NT2/D1 (cell line): ENCODE measurements at regions not wholly inside any gene's neighbourhood (a gene's known extent, or its start where the extent isn't known, plus 50 kb on each side); places are given as distances from the start of the nearest gene placed in this dataset.

Source experiments
- DNase-seq: peaks from one replicate; pipeline ENCODE4 v3.0.0-alpha.2; 2011; ENCODE audit warnings: low read depth, low spot score
- H3K27me3 ChIP-seq: 2 replicates; pipeline ENCODE4 v1.6.0; 2011; ENCODE audit warnings: mild to moderate bottlenecking; ENCODE audit not compliant: insufficient read length, insufficient read depth
- H3K36me3 ChIP-seq: 2 replicates; pipeline ENCODE4 v1.6.1; 2011; ENCODE audit warnings: mild to moderate bottlenecking, low read length, mixed read lengths; ENCODE audit not compliant: insufficient read depth, insufficient read length
- H3K4me1 ChIP-seq: 2 replicates; pipeline ENCODE4 v1.5.1; 2011; ENCODE audit not compliant: insufficient read depth, insufficient read length
- H3K4me3 ChIP-seq: 2 replicates; pipeline ENCODE4 v1.5.1; 2011; ENCODE audit warnings: low read depth; ENCODE audit not compliant: insufficient read length
- H3K9ac ChIP-seq: 2 replicates; pipeline ENCODE4 v1.6.0; 2011; ENCODE audit warnings: low read depth; ENCODE audit not compliant: insufficient read length
- H3K9me3 ChIP-seq: 2 replicates; pipeline ENCODE4 v1.5.1; 2011; ENCODE audit warnings: mild to moderate bottlenecking, low read length; ENCODE audit not compliant: insufficient read depth
- SUZ12 ChIP-seq: IDR thresholded peaks from 2 replicates; pipeline ENCODE4 v1.6.1; 2011; ENCODE audit not compliant: insufficient read length, insufficient read depth; ENCODE audit errors: extremely low read depth
- YY1 ChIP-seq: IDR thresholded peaks from 2 replicates; pipeline ENCODE4 v1.6.1; 2011; ENCODE audit not compliant: insufficient read length, insufficient read depth
- ZNF274 ChIP-seq: IDR thresholded peaks from 2 replicates; pipeline ENCODE4 v1.6.1; 2011; ENCODE audit warnings: mild to moderate bottlenecking, low read depth, low read length

- H3K27me3 ChIP-seq = no peaks in the 10 kb centered on the region
- DNase-seq = no peak
- no peak for TF ChIP-seq SUZ12
- TF ChIP-seq ZNF274 = no peak
- TF ChIP-seq YY1 = no peak
These were observed 518.9 kb upstream of the VRK2 start for GRCh38 chr2:57527685-57528084.

DNA sequence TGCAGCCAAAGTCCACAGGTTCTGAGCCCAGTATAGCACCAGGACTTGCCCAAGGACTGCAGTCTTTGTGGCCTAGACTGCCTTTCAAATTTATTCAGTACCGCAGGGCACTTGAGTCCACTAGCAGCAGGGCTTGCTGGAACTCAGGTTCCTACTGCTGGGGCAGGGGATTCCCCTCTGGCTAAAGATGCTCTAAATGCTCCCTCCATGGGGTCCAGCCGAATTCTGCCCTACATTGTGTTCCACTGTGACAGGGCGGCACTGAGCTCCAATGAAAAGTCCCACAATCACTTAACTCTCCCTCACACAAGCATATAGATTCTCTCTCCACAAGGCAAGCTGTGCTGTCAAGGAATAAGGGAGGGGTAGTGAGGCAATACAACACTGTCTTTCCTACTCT, 518.1 kb upstream of the VRK2 start:
- H3K36me3 ChIP-seq = no peaks in the 10 kb centered on the region
- TF ChIP-seq YY1 (no peak), ZNF274 (no peak), SUZ12 (no peak)
- H3K9ac ChIP-seq = no peak overlapping the region
- DNase-seq = no peak
- no peak overlapping the region for H3K4me3 ChIP-seq
- H3K27me3 ChIP-seq = no peaks in the 10 kb centered on the region
- H3K9me3 ChIP-seq = no peaks in the 10 kb centered on the region
- no peaks in the 10 kb centered on the region for H3K4me1 ChIP-seq

More at GRCh38 chr2:57527685-57528084, 518.9 kb upstream of the VRK2 start:
- Histone ChIP-seq H3K36me3 (no peaks in the 10 kb centered on the region), H3K4me1 (no peaks in the 10 kb centered on the region), H3K9me3 (no peaks in the 10 kb centered on the region), H3K9ac (no peak overlapping the region), H3K4me3 (no peak overlapping the region)

- H3K36me3 ChIP-seq = no peaks in the 10 kb centered on the region
- DNase-seq = no peak
- no peak for TF ChIP-seq SUZ12
- TF ChIP-seq YY1 = no peak
- no peak for TF ChIP-seq ZNF274
- H3K4me3 ChIP-seq = no peak overlapping the region
- H3K27me3 ChIP-seq = no peaks in the 10 kb centered on the region
- no peaks in the 10 kb centered on the region for H3K4me1 ChIP-seq
- no peak overlapping the region for H3K9ac ChIP-seq
- H3K9me3 ChIP-seq = no peaks in the 10 kb centered on the region
These were observed 512.2 kb upstream of the VRK2 start for GRCh38 chr2:57534358-57534757.

DNA sequence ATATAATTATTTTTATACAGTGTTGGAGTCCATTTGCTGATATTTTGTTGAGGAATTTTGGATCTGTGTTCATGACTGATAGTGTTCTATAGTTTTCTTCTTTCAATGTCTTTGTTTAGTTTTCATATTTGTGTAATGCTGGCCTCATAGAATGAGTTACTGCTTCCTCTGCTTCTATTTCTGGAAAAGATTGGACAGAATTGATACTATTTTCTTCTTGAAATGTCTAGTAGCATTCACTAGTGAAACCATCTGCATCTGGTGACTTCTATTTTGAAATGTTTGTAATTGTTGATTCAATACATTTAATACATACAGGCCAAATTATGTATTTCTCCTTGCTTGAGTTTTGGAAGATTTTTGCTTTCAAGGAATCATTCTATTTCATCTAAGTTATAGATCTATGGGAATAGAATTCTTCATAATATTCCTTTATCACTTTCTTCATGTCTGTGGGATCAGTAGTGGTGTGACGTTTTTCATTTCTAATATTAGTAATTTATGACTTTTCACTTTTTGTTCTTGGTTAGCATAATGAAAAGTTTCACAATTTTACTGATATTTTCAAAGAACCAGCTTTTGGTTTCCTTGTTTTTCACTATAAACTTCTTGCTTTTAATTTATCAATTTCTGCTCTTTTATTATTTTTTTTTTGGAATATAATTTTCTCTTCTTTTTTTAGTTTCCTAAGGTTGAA, 509.9 kb upstream of the VRK2 start:
- no peak for DNase-seq
- no peak overlapping the region for H3K9ac ChIP-seq
- no peaks in the 10 kb centered on the region for H3K27me3 ChIP-seq
- H3K9me3 ChIP-seq = no peaks in the 10 kb centered on the region
- no peak overlapping the region for H3K4me3 ChIP-seq
- no peaks in the 10 kb centered on the region for H3K36me3 ChIP-seq
- H3K4me1 ChIP-seq = no peaks in the 10 kb centered on the region
- no peak for TF ChIP-seq SUZ12
- TF ChIP-seq ZNF274 = no peak
- no peak for TF ChIP-seq YY1

GRCh38 chr2:57539761-57540160, 506.8 kb upstream of the VRK2 start:
- Histone ChIP-seq H3K9ac (no peak overlapping the region), H3K36me3 (no peaks in the 10 kb centered on the region), H3K27me3 (no peaks in the 10 kb centered on the region), H3K9me3 (no peaks in the 10 kb centered on the region), H3K4me1 (no peaks in the 10 kb centered on the region), H3K4me3 (no peak overlapping the region)
- DNase-seq = no peak
- TF ChIP-seq YY1 (no peak), SUZ12 (no peak), ZNF274 (no peak)

DNA sequence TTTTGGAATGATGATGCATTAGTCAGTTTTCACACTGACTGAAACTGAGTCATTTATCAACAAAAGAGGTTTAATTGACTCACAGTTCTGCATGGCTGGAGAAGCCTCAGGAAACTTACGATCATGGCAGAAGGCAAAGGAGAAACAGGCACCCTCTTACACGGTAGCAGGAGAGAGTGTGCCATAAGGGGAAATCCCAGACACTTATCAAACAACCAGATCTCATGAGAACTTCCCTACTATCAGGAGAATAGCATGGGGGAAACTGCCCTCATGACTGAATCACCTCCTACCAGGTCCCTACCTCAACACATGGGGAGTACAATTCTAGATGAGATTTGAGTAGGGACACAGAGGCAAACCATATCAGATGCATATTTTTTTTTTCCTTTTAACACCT, 504.5 kb upstream of the VRK2 start:
- Histone ChIP-seq H3K36me3 (no peaks in the 10 kb centered on the region), H3K4me1 (no peaks in the 10 kb centered on the region), H3K27me3 (no peaks in the 10 kb centered on the region), H3K4me3 (no peak overlapping the region), H3K9ac (no peak overlapping the region), H3K9me3 (no peaks in the 10 kb centered on the region)
- TF ChIP-seq ZNF274 = no peak
- no peak for TF ChIP-seq YY1
- no peak for TF ChIP-seq SUZ12
- no peak for DNase-seq

- TF ChIP-seq ZNF274 (no peak), YY1 (no peak)
- DNase-seq = no peak
- Histone ChIP-seq H3K9me3 (no peaks in the 10 kb centered on the region), H3K36me3 (no peaks in the 10 kb centered on the region), H3K4me3 (no peak overlapping the region), H3K9ac (no peak overlapping the region), H3K27me3 (no peaks in the 10 kb centered on the region), H3K4me1 (no peaks in the 10 kb centered on the region)
These were observed 503.4 kb upstream of the VRK2 start for GRCh38 chr2:57543211-57543610.

DNA sequence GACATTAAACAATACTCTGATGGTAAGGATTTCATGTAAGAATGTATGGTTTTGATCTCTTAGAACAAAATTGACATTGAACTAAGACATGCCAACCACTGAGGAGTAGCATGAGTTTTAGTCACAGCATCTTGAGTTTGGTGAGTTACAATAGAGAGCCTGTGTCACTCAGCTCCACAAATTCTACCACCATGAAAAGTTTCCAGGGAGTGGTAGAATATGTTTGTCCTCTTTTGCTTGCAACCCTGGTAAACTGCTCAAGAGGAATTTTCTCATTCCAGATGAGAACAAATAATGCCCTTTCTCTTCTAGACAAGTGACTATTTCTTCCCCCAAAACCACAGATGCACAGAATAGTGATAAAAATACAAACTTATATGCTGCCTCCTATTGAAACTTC, 502.0 kb upstream of the VRK2 start:
- Histone ChIP-seq H3K9ac (no peak overlapping the region), H3K9me3 (no peaks in the 10 kb centered on the region), H3K36me3 (no peaks in the 10 kb centered on the region), H3K27me3 (no peaks in the 10 kb centered on the region), H3K4me3 (no peak overlapping the region), H3K4me1 (no peaks in the 10 kb centered on the region)
- DNase-seq = no peak
- TF ChIP-seq SUZ12 (no peak), ZNF274 (no peak), YY1 (no peak)
